ENCODE measurements at regions not wholly inside any gene's neighbourhood (a gene's known extent, or its start where the extent isn't known, plus 50 kb on each side); places are given as distances from the start of the nearest gene placed in this dataset.
"Not testable (repeated sequence)": the region's sequence is repeated elsewhere in the genome, so short reads cannot be mapped to it uniquely, and the experiment has no call there.

GRCh38 chr1:177669161-177669560, 300.7 kb downstream of the SEC16B start:
- ChIA-PET CTCF (no interaction called here), POLR2A (no interaction called here)
- intact Hi-C loops (cut with micrococcal nuclease): no loop called here
- no peak for DNase-seq
- Mint-ChIP-seq H3K4me1 (ENCODE audit: low read depth) (no peaks in the 10 kb centered on the region), H3K27me3 (no peaks in the 10 kb centered on the region), H3K36me3 (no peaks in the 10 kb centered on the region), H3K9me3 (peaks cover 8% of the 10 kb centered on the region), H3K27ac (no peak overlapping the region), H3K4me3 (no peak overlapping the region)

DNA sequence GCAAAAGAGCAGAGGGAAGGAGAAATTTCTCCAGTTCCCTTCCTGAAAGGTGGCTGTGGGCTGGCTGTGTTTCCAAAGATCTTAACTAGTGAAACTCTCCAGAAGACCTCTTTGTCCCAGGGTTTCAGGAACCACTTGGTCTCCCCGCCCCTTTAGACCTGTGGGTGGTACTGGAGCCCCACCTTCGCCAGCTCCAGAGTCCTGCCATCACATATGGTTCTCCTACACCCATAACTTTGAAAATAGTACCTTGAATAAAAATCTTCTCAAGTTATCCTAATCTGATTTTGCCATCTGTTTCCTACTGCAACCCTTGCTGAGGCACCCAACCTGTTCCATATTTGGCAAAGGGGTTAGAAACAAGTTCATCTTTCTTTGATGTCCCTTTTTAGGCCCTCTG, 303.9 kb downstream of the SEC16B start:
- POLR2A ChIA-PET: no interaction called here
- Mint-ChIP-seq H3K4me3 (no peak overlapping the region), H3K27me3 (no peaks in the 10 kb centered on the region), H3K4me1 (ENCODE audit: low read depth) (no peaks in the 10 kb centered on the region), H3K9me3 (peaks cover 3% of the 10 kb centered on the region), H3K27ac (no peak overlapping the region), H3K36me3 (no peaks in the 10 kb centered on the region)
- CTCF ChIA-PET: no interaction called here
- DNase-seq: no peak
- intact Hi-C loops (cut with micrococcal nuclease): no loop called here

GRCh38 chr1:177664742-177665141, 305.1 kb downstream of the SEC16B start:
- H3K4me1 Mint-ChIP-seq (ENCODE audit: low read depth); H3K9me3 Mint-ChIP-seq; H3K27me3 Mint-ChIP-seq; intact Hi-C loops (cut with micrococcal nuclease); POLR2A ChIA-PET; H3K36me3 Mint-ChIP-seq; CTCF ChIA-PET; H3K4me3 Mint-ChIP-seq; H3K27ac Mint-ChIP-seq; DNase-seq: not testable (repeated sequence)

- no peak overlapping the region for H3K4me3 Mint-ChIP-seq
- H3K27ac Mint-ChIP-seq: no peak overlapping the region
- no peak for DNase-seq
- no peaks in the 10 kb centered on the region for H3K36me3 Mint-ChIP-seq
- ChIA-PET CTCF (no interaction called here), POLR2A (no interaction called here)
- H3K9me3 Mint-ChIP-seq: no peaks in the 10 kb centered on the region
- H3K27me3 Mint-ChIP-seq: no peaks in the 10 kb centered on the region
- no peaks in the 10 kb centered on the region for H3K4me1 Mint-ChIP-seq (ENCODE audit: low read depth)
- intact Hi-C loops (cut with micrococcal nuclease): no loop called here
These were observed 309.7 kb downstream of the SEC16B start for GRCh38 chr1:177660188-177660587.

DNA sequence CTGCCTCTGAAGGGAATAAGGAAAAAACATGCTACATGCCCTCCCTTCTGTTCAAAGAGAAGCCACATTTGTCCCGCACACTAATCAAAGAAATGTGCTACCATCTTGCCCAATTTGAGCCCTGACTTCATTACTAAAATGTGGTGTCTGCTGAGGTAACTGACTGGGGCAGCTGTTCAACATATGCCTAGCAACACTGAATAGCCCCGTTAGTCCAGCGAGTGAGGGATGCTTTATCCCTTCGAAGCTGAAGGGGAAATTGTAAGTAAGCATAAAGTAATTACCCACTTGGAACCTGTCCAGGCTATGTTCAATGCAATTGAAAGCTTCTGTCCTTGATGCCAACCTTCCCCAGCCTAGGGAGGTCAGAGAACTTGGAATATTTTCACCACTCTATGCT, 310.6 kb downstream of the SEC16B start:
- intact Hi-C loops (cut with micrococcal nuclease): no loop called here
- no peaks in the 10 kb centered on the region for H3K4me1 Mint-ChIP-seq (ENCODE audit: low read depth)
- POLR2A ChIA-PET: interaction anchor here (0.7 kb wide), 1 partner anchor 212 kb away, joined by 3 read pairs; no protein-coding TSS in a partner anchor

DNA sequence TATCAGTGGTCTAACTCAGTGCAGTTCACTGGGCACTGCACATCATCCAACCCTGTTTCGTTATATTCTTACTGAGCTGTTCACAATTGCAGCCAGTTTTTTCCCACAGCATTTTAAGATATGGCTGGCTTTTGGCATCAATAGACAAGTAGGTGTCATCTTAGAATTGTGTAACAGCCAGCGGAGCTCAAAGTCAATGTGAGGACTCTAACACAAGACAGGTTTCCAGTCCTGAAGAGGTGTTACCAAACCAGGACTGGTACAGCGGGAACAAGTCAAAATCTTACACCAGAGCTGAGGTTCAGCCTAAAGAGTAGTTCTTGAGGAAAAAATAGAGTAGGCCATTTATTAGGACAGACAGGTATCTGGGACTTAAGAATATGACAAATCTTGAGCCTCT, 313.3 kb downstream of the SEC16B start:
- Mint-ChIP-seq H3K27ac (no peak overlapping the region), H3K4me3 (no peak overlapping the region), H3K27me3 (no peaks in the 10 kb centered on the region), H3K4me1 (ENCODE audit: low read depth) (no peaks in the 10 kb centered on the region), H3K9me3 (no peaks in the 10 kb centered on the region), H3K36me3 (no peaks in the 10 kb centered on the region)
- intact Hi-C loops (cut with micrococcal nuclease): no loop called here
- POLR2A ChIA-PET: no interaction called here
- CTCF ChIA-PET: no interaction called here
- no peak for DNase-seq

More for the DNA sequence above, 310.6 kb downstream of the SEC16B start:
- CTCF ChIA-PET: no interaction called here
- H3K4me3 Mint-ChIP-seq: no peak overlapping the region
- no peaks in the 10 kb centered on the region for H3K36me3 Mint-ChIP-seq
- H3K9me3 Mint-ChIP-seq: no peaks in the 10 kb centered on the region
- no peak for DNase-seq
- no peaks in the 10 kb centered on the region for H3K27me3 Mint-ChIP-seq
- H3K27ac Mint-ChIP-seq: no peak overlapping the region

DNA sequence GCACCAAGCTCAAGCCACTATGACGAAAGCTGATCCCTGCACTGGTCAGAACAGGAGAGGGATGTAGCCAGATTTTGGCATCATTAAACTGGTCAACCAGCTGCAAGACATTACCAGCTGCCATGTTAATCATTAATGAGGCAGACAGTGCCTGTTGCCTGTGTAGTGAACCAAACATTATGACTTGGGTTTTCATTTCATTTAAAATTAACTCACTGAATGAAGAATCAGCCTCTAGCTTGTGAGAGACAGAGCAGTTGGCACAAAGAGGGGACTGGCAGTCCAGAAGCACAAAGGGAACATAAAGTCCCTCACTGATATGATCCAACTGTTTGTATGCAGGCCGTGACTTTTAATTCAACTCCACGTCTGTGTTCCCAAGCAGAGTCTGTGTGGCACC, 318.9 kb downstream of the SEC16B start:
- H3K4me1 Mint-ChIP-seq (ENCODE audit: low read depth): no peaks in the 10 kb centered on the region
- POLR2A ChIA-PET: no interaction called here
- no peak overlapping the region for H3K27ac Mint-ChIP-seq
- intact Hi-C loops (cut with micrococcal nuclease): no loop called here
- H3K4me3 Mint-ChIP-seq: no peak overlapping the region
- CTCF ChIA-PET: no interaction called here
- no peak for DNase-seq
- H3K27me3 Mint-ChIP-seq: no peaks in the 10 kb centered on the region
- H3K9me3 Mint-ChIP-seq: peaks cover 6% of the 10 kb centered on the region
- H3K36me3 Mint-ChIP-seq: no peaks in the 10 kb centered on the region

DNA sequence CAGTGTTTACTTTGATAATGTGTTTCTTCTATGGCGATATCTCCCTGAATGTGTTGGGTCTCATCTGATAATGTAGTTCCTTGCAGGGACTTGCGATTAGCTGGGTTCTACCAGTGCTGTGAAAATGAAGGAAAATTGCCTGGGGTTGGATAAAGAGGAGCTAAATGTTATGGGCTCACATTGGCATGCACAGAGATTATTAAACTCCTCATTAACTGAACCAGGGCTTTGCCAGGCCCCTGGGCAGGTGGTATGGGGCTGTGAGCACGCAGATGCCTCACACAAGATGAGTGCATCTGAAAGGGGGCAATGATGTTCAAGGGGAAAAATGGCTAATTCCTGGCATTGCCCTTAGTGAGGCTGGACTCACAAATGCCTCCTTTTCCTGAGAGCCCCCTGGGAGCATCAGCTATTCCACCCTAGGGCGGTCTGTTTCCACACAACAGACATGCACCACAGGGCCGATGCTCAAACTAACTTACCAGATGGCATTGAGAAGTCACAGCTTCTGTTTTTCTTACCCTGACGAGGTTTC, 321.1 kb downstream of the SEC16B start:
- Mint-ChIP-seq H3K27ac (no peak overlapping the region), H3K4me3 (no peak overlapping the region), H3K27me3 (no peaks in the 10 kb centered on the region), H3K9me3 (peaks cover 6% of the 10 kb centered on the region), H3K36me3 (no peaks in the 10 kb centered on the region), H3K4me1 (ENCODE audit: low read depth) (no peaks in the 10 kb centered on the region)
- intact Hi-C loops (cut with micrococcal nuclease): no loop called here
- ChIA-PET CTCF (no interaction called here), POLR2A (no interaction called here)
- no peak for DNase-seq

- Mint-ChIP-seq H3K4me1 (ENCODE audit: low read depth) (no peaks in the 10 kb centered on the region), H3K27ac (no peak overlapping the region), H3K27me3 (no peaks in the 10 kb centered on the region), H3K4me3 (no peak overlapping the region), H3K36me3 (no peaks in the 10 kb centered on the region), H3K9me3 (peaks cover 7% of the 10 kb centered on the region)
- intact Hi-C loops (cut with micrococcal nuclease): no loop called here
- CTCF ChIA-PET: no interaction called here
- POLR2A ChIA-PET: no interaction called here
- DNase-seq: no peak
These were observed 321.7 kb downstream of the SEC16B start for GRCh38 chr1:177648138-177648537.

DNA sequence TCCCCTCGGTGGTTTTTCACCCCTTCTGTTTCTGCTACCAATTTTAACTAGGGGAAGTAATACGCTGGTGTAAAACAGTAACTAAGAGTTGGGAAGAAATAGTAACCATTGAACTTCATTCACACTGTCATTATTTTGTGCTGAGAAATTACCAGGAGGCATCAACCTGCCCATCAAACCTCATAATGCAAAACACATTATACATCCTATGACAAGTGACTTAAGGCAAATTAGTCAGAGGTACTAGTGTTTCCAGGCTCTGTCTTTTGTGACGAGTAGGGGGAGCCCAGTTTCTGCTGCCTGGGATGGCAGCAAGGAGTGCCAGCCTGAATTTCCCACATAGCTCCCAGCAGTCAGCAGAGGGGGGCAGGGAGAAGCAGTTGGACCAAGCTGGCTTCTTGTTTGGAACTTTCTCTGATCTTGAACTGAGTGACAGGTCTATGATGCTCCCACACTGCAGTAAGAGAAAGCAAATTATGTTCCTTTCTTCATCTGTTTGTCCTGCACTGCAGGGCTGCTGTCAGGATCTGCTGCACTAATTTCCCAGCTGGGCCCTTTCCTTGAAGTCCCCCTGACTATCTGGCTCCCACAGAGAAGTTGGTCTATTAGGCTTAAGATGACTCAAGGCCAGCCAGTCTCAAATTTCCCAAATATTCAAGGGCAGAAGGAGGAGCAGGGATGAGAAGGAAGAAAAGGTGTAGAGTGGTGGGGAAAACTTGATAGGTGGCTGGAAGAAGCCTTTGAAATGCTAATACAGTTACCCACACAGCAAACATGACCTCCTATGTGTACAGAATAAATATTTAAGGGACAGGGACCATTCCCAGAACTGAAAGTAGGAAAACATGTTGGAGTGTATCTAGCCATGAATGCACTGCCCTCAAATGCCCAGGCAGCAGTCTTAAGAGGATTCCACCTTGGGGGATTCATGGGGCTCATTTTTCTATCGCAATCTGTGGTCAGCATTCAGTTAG, 322.8 kb downstream of the SEC16B start:
- no peaks in the 10 kb centered on the region for H3K27me3 Mint-ChIP-seq

GRCh38 chr1:177645491-177646190, 324.2 kb downstream of the SEC16B start:
- ChIA-PET POLR2A (no interaction called here), CTCF (no interaction called here)
- Mint-ChIP-seq H3K4me3 (no peak overlapping the region), H3K4me1 (ENCODE audit: low read depth) (no peaks in the 10 kb centered on the region), H3K9me3 (peaks cover 12% of the 10 kb centered on the region), H3K27ac (no peak overlapping the region), H3K27me3 (no peaks in the 10 kb centered on the region), H3K36me3 (no peaks in the 10 kb centered on the region)
- intact Hi-C loops (cut with micrococcal nuclease): no loop called here
- DNase-seq: no peak

More for the DNA sequence above, 322.8 kb downstream of the SEC16B start:
- H3K36me3 Mint-ChIP-seq: no peaks in the 10 kb centered on the region
- no peak overlapping the region for H3K27ac Mint-ChIP-seq
- CTCF ChIA-PET: no interaction called here
- intact Hi-C loops (cut with micrococcal nuclease): no loop called here
- H3K4me3 Mint-ChIP-seq: no peak overlapping the region
- no peaks in the 10 kb centered on the region for H3K4me1 Mint-ChIP-seq (ENCODE audit: low read depth)
- no peak for DNase-seq
- POLR2A ChIA-PET: no interaction called here
- peaks cover 11% of the 10 kb centered on the region for H3K9me3 Mint-ChIP-seq

- ChIA-PET POLR2A (no interaction called here), CTCF (no interaction called here)
- Mint-ChIP-seq H3K36me3 (no peaks in the 10 kb centered on the region), H3K27me3 (no peaks in the 10 kb centered on the region), H3K4me1 (ENCODE audit: low read depth) (no peaks in the 10 kb centered on the region), H3K9me3 (peaks cover 7% of the 10 kb centered on the region), H3K27ac (no peak overlapping the region), H3K4me3 (no peak overlapping the region)
- DNase-seq: no peak
- intact Hi-C loops (cut with micrococcal nuclease): no loop called here
These were observed 329.2 kb downstream of the SEC16B start for GRCh38 chr1:177640687-177641086.

DNA sequence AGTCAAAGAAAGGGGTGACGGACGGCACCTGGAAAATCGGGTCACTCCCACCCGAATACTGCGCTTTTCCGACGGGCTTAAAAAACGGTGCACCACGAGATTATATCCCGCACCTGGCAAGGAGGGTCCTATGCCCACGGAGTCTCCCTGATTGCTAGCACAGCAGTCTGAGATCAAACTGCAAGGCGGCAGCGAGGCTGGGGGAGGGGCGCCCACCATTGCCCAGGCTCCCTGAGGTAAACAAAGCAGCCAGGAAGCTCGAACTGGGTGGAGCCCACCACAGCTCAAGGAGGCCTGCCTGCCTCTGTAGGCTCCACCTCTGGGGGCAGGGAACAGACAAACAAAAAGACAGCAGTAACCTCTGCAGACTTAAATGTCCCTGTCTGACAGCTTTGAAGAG, 335.7 kb downstream of the SEC16B start:
- H3K27ac Mint-ChIP-seq; H3K9me3 Mint-ChIP-seq; POLR2A ChIA-PET; H3K4me1 Mint-ChIP-seq (ENCODE audit: low read depth); H3K36me3 Mint-ChIP-seq; DNase-seq; intact Hi-C loops (cut with micrococcal nuclease); CTCF ChIA-PET; H3K4me3 Mint-ChIP-seq; H3K27me3 Mint-ChIP-seq: not testable (repeated sequence)
